ENCODE measurements at regions not wholly inside any gene's neighbourhood (a gene's known extent, or its start where the extent isn't known, plus 50 kb on each side); places are given as distances from the start of the nearest gene placed in this dataset.

DNA sequence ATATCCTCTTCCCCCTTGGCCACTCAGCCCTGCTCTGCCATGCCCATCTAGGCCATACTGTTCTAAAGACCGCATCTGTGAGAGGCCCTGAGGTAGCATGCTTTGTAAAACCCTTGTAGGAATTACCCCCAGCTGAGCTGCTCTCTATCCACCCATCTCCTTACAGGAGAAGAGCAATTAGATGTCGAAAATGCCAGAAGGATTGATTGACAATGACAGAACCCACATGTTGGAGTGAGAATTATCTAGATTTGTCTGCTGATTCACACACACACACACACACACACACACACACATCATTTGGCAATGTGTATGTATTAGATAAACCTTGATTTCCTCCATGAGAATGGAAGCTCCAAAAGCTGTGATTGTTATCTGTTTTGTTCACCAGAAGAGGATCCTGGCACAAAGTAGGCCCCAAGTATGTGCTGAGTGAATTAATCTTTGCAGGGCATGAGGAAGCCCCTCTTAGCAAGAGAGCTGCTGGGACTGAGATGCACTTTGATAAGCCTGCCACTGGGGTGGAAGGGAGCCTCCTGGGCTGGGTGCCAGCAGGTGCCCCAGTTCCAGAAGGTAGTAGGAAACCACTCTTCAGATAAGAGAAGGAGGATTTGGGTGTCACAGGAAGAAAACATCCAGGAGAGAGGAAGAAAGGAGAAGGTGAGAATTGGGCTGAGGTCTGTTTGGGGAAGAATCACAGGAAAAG is 187.5 kb upstream of the ADO start:
- no peak for DNase-seq (ENCODE audit: low read depth)
- no peak overlapping the region for H3K4me3 ChIP-seq (ENCODE audit: low read length)
- TF ChIP-seq, protein P1, sequence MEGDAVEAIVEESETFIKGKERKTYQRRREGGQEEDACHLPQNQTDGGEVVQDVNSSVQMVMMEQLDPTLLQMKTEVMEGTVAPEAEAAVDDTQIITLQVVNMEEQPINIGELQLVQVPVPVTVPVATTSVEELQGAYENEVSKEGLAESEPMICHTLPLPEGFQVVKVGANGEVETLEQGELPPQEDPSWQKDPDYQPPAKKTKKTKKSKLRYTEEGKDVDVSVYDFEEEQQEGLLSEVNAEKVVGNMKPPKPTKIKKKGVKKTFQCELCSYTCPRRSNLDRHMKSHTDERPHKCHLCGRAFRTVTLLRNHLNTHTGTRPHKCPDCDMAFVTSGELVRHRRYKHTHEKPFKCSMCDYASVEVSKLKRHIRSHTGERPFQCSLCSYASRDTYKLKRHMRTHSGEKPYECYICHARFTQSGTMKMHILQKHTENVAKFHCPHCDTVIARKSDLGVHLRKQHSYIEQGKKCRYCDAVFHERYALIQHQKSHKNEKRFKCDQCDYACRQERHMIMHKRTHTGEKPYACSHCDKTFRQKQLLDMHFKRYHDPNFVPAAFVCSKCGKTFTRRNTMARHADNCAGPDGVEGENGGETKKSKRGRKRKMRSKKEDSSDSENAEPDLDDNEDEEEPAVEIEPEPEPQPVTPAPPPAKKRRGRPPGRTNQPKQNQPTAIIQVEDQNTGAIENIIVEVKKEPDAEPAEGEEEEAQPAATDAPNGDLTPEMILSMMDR (conservative IDR thresholded peaks at IDR 0.05; ENCODE audit: low read depth, low read length) = no peak

DNA sequence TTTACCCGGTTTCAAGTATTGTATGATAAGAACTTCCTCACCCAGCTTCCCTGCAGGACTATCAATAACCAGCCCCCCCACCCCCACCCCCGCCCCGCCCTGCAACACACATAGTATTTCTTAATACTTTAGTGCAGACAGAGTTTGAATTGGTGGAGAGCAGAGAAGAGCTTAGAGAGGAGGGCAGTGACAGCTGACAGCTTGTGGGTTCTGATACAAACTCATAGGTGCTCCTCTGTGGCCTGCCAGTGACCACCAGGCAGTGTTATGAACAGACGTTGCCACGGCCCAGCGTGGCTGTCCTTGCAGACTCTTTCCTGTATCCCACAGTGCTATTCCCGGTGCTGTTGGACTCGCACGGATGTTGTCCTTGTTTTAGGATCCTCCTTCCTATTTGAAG is 186.9 kb upstream of the ADO start:
- DNase-seq (ENCODE audit: low read depth) = no peak
- no peak overlapping the region for H3K4me3 ChIP-seq (ENCODE audit: low read length)
- TF ChIP-seq, protein P1 (conservative IDR thresholded peaks at IDR 0.05; ENCODE audit: low read depth, low read length) = no peak

DNA sequence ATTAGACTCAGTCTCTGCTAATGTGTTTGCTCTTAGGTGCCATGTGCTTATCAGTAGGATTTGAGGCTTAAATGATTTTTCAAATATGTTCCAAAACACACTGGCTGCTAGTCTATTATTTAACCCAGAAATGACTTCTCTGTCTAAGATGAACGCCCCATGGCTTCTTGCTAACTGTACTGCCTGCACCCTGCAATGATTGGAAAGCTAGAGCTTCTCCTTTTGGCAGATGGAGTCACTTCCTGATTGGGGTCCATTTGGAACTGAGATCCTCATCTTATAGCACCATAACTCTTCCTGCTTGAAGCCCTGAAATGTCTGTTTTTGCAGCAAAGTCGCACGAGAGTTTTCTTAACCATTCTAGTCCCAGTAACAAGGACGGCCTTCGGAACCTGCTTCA is 186.5 kb upstream of the ADO start:
- TF ChIP-seq, protein P1 (conservative IDR thresholded peaks at IDR 0.05; ENCODE audit: low read depth, low read length) = no peak
- no peak overlapping the region for H3K4me3 ChIP-seq (ENCODE audit: low read length)
- DNase-seq (ENCODE audit: low read depth) = no peak

DNA sequence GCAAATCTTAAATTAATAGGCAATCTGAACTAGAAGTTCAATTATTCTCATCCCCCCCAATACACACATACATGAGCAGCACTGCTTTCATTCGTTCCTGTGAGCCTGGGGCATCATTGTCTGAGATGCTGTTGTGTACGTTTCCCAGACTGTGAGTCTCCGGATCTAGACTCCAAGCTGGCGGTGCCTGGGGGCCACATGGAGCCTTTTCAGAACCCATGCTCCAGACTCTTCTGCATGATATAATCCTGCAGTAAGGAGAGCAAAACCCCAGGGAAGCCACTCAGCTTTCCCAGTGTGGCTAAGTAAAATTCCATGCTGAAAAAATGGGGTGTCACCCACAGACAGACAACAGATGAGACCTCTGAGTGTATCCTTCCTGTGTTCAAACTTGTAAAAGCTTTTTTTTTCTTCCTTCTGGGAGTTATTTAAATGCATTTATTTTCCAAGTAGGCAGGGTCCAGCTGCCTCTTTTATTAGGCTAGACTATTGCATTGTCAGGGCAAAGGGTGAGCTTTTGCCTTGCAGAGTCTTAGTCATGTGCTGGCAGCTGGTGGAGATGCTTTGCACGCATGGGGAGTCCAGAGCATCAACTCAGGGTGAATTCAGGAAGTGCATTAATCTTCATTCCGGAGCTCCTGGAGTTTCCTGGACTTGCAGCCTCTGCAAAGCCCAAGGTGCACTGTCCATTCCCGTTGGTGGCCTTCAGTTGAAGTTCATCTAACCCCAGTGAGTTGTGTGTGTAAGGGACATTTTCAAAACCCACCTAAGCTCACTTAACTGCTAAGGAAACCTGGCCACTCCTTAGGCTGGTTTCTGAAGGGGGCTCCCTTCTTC is 185.7 kb upstream of the ADO start:
- TF ChIP-seq, protein P1 (conservative IDR thresholded peaks at IDR 0.05; ENCODE audit: low read depth, low read length) = no peak
- DNase-seq (ENCODE audit: low read depth) = no peak
- no peak overlapping the region for H3K4me3 ChIP-seq (ENCODE audit: low read length)

DNA sequence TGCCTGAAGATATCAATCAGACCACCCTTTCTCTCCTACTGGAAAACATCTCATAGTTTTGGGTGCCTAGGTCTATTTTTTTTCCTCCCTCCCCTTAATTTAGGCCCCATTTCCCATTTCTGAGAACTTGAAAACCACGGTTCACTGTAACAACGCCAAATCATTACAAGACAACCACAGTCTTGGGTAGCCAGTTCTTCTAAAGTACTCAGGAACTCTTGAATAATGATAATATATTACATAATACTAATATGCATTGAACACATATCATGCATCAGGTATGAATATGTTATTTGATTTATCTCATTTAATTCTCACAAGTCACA is 185.1 kb upstream of the ADO start:
- TF ChIP-seq, protein P1 (conservative IDR thresholded peaks at IDR 0.05; ENCODE audit: low read depth, low read length) = no peak
- H3K4me3 ChIP-seq (ENCODE audit: low read length) = no peak overlapping the region
- DNase-seq (ENCODE audit: low read depth) = no peak

DNA sequence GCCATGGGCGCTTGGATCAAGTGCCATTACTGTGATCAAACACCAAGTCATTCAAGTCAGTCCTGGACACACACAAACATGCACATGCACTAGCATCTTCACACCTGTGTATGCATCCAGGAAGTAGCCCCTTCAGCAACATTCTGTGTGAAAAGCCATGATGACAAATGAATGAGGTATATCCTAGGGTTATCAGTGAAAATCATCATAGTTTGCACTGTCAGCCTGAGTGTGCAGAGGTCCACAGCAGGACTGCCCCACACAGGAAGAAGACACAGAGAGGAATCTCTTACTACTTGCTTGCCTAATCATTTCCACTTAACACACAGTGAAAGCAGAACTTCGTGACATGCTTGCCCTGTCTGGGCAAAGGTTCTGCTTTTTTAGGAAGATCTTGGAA is 184.0 kb upstream of the ADO start:
- no peak for DNase-seq (ENCODE audit: low read depth)
- no peak overlapping the region for H3K4me3 ChIP-seq (ENCODE audit: low read length)
- TF ChIP-seq, protein P1 (conservative IDR thresholded peaks at IDR 0.05; ENCODE audit: low read depth, low read length) = no peak

DNA sequence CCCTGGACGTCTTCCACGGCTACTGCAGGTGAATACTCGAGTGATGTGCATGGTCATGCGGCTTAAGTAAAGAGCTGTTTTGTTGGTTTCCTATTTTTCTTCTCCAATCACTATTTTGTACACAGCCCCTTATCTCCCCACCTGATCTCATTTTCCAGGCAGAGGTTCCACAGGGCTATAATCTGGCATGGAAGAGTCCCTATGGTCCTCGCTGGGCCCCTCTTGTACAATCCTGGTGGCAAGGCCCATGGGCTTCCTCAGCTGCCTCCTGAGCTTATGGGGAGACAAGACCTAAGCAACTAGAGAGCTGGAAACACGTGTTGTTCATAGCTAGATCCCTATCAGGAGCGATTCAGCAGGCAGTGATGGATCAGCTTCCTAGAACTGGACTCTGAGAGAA is 181.3 kb upstream of the ADO start:
- DNase-seq (ENCODE audit: low read depth) = no peak
- TF ChIP-seq, protein P1 (conservative IDR thresholded peaks at IDR 0.05; ENCODE audit: low read depth, low read length) = no peak
- no peak overlapping the region for H3K4me3 ChIP-seq (ENCODE audit: low read length)
